CD1c-positive myeloid dendritic cell (primary cell): ENCODE measurements at regions not wholly inside any gene's neighbourhood (a gene's known extent, or its start where the extent isn't known, plus 50 kb on each side); places are given as distances from the start of the nearest gene placed in this dataset.
A peak's percentile ranks its signal among the peaks of the same experiment; 100 is the strongest.
"Not testable (repeated sequence)": the region's sequence is repeated elsewhere in the genome, so short reads cannot be mapped to it uniquely, and the experiment has no call there.

Experiments
- DNase-seq: peaks from one replicate; pipeline ENCODE4 v3.0.0-alpha.2; 2016; ENCODE audit errors: extremely low spot score

DNA sequence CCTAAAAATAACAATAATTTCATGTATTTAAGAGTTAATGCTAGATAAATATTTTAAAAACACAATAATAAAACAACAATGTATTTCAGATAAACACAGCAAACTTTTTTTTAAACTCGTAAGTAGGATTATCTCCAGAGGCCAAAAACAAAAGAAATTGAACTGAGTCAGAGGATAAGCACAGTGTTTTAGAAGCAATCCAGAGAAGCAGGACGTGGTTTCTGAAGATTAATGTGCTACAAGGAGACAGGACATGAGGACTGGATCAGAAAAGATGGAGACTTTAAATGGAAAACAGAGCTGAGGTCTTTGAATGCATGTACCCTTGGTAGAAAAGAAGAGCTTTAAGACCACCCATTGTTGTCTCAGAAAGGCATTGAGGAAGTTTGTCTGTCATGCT lies 491.2 kb upstream of the TLE4 start:
- DNase-seq: no peak

DNA sequence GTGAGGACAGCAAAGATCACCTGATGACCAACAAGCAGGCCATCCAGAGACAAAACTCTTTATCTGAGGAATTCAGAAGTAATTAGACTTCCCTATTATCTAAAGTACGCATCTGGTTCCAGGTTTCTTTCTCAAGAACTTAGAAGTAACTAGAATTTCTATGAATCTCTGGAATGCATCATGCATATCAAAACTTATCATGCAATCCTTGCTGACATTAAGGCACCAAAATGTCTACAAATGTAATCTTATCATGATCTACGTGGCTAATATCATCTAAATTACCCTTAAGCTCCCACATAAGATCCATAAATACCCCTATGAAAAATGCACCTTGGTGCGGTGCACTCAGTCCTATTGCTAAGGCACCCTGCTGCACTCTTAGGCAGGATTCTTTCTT lies 488.1 kb upstream of the TLE4 start:
- DNase-seq: no peak

DNA sequence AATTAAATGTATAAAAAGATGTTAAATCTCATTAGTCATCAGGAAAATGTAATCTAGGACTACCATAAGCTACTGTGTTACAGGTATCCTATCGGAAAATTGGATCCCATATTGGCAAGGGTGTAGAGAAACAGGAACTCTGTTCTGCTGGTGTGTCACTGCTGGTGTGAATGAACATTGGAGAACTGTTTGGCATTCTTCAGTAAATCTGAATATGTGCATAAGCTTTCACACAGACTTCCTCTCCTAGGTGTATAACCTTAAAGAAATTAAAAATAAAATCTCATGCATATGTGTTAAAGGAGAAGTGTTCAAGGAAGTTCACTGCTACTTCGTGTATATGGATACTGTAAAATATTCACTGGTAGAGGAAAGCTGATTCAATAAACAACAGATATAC lies 484.6 kb upstream of the TLE4 start:
- no peak for DNase-seq

DNA sequence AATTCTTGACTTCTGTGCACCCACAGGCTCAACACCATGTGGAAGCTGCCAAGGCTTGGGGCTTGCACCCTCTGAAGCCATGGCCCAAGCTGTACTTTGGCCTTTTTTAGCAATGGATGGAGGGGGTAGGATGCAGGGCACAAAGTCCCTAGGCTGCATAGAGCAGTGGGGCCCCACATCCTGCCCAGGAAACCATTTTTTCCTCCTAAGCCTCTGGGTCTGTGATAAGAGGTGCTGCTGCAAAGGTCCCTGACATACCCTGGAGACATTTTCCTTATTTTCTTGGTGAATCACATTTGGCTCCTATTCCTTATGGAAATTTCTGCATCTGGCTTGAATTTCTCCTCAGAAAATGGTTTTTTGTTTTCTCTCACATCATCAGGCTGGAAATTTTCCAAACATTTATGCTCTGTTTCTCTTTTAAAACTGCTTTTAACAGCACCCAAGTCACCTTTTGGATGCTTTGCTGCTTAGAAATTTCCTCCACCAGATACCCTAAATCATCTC lies 482.7 kb upstream of the TLE4 start:
- no peak for DNase-seq

DNA sequence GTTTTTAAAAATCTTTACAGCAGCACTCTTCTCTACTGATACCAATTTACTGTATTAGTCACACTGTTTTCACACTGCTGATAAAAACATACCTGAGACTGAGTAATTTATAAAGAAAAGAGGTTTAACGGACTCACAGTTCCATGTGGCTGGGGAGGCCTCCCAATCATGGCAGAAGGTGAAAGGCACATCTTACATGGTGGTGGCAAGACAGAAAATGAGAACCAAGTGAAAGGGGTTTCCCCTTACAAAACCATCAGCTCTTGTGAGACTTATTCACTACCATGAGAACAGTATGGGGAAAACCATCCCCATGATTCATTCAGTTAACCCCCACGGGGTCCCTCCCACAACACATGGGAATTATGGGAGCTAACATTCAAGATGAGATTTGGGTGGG lies 481.9 kb upstream of the TLE4 start:
- DNase-seq: not testable (repeated sequence)

DNA sequence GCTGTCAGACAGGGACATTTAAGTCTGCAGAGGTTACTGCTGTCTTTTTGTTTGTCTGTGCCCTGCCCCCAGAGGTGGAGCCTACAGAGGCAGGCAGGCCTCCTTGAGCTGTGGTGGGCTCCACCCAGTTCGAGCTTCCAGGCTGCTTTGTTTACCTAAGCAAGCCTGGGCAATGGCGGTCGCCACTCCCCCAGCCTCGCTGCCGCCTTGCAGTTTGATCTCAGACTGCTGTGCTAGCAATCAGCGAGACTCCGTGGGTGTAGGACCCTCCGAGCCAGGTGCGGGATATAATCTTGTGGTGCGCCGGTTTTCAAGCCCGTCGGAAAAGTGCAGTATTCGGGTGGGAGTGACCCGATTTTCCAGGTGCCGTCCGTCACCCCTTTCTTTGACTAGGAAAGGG lies 468.5 kb upstream of the TLE4 start:
- not testable (repeated sequence) for DNase-seq

DNA sequence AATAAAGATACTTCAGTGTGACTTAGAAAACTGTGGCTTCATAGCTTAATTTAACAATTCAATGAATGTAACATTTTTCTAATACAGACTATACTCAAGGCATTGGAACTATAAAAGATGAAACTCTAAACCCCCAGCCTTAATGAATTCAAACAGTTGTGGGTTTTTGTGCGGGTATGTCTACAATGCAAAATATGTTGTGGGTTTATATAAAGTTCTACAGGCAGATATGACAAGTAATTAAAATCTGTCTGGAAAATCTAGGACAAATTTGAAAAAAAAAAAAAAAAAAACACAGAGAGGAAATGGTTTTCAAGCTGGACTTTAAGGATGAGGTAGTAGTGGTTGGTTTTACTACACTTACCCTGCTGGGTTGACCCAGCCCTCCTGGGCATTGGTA lies 467.5 kb upstream of the TLE4 start:
- no peak for DNase-seq

DNA sequence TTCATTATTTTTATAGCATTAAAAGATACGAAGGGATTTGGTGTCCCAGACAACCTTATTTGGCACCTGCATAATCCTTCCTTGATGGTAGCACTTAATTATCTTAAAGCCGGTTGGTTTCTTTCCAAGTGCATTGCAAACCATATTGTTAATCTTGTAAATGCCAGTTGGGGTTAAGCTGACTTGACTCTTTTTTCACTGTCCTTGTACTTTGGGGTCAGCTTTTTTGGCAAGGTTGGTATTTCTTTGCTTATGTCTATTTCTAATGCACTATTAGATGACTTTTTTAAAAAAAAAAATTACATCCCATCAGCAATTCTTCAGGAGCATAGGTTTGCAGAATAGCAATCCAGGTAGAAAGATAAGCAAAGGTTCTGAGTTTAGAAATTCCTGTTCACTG lies 466.8 kb upstream of the TLE4 start:
- DNase-seq: no peak

DNA sequence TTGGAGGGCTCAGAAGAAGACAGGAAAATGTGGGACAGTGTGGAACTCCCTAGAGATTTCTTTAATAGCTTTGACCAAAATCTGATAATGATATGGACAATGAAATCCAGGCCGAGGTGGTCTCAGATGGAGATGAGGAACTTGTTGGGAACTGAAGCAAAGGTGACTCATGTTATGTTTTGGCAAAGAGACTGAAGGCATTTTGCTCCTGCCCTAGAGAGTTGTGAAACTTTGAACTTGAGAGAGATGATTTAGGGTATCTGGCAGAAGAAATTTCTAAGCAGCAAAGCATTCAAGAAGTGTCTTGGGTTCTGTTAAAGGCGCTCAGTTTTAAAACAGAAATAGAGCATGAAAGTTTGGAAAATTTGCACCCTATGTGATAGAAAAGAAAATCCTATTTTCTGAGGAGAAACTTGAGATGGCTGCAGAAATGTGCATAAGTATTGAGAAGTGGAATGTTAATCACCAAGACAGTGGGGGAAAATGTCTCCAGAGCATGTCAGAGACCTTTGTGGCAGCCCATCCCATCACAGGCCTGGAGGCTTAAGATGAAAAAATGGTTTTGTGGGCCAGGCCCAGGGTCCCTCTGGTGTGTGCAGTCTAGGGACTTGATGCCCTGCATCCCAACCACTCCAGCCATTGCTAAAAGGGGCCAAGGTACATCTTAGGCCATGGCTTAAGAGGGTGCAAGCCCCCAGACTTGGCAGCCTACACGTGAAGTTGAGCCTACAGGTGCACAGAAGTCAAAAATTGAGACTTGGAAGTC lies 463.7 kb upstream of the TLE4 start:
- no peak for DNase-seq

DNA sequence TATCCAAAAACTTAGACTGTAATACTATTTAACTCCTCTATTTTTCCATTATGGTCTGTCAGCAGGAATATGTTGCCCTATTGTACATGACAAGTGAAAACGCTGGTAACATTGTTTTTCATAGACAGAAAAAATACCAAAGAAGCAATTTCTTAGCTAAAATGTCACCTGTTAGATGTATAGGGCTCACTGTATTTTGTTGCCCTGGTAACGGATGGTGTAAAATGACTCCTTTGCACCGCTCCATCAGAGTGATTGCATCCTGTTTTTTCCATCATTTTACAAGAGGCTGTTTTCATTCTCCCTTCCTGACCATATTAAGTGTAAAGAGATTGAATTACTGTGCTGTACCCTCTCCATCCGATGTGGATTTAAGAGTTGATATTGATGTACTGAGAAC lies 460.1 kb upstream of the TLE4 start:
- no peak for DNase-seq

DNA sequence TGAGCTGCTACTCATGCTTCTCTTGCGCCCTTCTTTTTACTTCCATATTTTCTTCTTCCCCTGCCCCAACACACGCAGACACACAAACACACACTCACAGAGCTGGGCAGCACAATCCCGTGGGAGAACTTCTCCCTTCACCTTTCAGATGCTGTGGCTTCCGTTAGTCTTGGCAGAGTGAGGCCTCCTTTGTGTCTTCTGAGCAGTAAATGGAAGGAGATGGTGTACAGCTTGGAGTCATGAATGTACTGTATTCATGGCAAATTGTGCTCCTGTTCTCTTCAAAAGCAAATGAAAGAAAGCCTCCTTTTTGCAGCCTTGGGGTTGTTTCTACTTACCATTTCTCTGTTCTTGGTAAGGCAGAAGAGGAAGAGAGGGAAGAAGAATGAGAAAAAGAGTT lies 456.6 kb upstream of the TLE4 start:
- DNase-seq: no peak

DNA sequence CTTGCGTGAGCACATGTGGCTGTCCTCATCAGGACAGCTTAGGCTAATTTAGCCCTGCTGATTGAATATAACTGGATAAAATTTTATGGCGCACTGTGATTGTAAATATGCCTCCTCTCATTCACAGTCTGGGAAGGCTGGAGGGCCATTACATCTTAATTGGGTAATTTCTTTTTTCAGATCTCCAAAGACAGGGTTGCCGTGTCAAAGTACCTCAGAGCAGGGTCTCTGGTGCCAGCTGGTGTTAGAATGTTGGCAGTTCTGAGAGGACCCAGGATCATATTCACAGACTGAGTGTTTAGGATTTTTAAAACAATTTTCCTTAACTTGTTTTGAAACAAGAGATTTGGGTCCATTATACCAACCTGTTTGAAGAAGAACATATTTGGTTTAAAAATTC lies 455.7 kb upstream of the TLE4 start:
- DNase-seq: no peak

DNA sequence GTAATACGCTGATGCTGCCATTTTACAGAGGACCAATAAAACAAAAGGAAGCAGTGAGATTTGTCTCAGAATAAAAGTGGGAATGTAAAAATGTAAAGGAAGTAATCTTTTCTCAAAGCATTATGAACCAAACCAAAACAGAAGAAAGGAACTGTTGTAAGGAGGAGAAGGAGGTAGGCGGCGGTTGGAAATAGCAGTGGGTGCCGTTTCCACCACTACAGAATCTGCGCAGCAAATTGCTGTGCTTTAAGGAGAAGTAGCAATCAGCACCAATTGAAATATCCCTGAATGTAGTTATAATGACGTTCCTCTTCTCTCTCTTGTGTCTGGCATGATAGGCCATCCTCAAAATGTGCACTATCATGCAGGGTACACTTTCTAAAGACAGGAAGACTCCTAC lies 455.1 kb upstream of the TLE4 start:
- DNase-seq: no peak

DNA sequence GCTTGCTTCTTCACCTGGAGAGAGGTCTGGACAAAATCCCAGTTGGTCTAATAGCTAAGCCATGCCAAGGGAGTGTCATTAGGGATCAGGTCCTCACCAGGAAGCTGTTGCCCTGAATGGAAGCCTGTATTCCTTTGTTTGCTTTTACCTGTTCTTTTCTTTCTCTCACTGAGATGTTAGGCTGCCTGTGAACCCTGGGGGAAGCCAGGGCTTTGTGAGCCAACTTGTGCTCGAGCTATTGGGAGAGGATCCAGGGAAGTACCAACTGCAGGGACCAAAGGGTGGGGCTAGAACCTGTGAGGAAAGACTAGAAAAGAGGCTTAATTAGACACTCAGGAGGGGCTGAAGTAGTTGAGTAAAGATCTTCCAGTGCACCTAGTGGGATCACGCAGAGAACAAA lies 451.2 kb upstream of the TLE4 start:
- no peak for DNase-seq

DNA sequence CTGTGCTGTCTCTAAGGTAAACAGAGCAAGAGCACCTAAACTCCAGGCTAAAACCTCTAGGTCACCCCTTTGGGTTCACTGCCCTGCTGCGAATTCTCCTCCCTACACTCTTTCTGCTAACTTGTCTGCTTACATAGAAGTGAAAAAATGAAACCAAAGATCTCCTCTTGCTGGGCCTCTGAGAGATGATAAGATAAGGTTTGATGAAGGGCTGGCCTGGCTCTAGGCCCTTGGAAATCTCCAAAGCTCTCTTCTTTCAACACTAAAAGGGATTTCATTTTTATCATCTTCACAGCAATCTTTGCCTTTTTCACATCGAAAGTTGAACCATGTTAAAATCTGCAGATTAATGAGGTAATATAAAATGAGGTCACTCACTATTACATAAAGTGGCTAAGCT lies 450.8 kb upstream of the TLE4 start:
- no peak for DNase-seq

DNA sequence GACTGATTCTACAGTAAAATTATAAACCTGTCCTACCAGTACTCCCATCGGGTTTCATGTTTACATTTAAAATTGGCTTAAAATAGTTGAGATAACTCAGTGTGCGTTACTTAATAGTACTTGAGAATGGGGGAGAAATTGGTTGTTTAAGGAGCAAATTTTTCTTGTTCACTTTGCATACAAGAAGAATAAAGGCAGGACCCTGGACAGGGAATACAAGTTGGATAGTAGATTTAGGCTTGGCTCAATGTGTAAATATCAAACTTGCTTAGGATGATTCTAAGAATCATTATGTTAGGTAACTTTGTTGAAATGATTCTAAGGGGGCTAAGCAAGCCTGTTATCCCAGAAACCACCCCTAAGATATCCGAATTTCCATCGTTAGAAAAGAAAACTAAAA lies 448.4 kb upstream of the TLE4 start:
- DNase-seq: no peak

DNA sequence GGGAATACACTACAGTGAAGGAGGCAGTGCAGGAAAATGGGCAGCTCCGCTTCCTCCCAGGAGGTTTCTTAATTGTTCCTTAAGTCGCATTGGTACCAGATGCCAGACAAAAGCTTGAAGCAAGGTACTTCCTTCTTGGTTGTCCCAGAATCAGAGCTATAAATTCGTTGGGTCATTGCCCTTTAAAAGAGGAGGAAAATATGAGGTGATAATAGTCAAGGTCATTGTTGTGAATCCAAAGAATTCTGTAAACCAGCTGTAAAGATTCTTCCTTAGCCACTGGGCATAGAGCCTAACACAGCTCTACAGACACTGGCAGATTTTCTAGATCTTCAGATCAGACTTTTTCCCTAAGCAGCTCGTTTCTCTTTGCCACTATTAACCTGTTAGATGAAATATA lies 444.1 kb upstream of the TLE4 start:
- no peak for DNase-seq

DNA sequence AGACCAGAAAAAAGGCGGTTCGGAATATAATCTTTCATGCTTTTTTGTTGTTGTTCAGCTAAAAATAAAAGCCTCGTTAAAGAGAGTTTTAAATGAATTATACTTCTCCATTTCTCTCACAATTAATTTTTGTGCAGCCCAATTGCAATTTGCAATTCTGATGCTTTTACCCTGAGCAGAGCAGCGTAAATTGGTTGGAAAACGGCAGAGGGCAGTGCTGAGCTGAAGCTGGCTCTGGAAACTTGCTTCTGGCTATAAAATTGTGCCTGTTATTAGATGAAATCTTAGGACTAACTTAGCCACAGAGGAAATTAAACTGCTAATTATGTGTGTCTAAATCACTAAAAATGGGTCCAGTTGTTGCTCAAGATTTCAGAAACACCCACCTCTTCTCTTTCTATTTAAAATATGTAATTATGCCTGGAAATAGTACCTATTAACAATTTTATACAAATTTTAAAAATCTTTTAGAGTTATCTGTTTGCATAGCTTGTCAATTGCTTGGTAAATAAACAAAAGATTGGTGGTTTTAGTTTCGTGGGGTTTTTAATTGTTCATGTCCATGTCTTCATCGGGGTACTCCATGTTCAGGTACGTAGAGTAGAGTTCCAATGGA lies 441.8 kb upstream of the TLE4 start:
- peak; percentile 43 for DNase-seq

DNA sequence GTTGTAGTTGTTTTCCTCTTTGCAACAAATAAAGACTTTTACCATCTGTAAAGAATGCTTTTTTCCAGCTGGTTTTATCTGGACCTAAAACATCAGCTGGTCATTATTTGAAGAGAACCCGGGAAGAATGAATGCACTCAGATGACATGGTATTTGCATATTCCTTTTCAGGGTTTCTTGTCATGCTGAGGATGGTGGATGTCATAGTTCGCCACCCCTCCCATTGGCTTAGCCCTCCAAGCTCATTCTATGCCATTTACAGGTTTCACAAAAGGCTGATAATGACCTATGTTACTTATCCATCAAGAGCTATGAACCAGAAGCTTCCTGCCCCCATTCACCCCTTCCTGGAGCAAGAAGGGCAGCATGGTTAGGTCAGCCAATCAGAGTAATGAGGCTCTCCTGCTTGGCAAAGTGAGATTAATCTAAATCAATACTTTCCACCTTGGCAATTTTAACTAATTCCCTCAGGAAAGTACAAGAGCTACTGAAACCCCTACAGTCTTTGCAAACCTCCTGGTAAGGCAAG lies 440.5 kb upstream of the TLE4 start:
- no peak for DNase-seq

DNA sequence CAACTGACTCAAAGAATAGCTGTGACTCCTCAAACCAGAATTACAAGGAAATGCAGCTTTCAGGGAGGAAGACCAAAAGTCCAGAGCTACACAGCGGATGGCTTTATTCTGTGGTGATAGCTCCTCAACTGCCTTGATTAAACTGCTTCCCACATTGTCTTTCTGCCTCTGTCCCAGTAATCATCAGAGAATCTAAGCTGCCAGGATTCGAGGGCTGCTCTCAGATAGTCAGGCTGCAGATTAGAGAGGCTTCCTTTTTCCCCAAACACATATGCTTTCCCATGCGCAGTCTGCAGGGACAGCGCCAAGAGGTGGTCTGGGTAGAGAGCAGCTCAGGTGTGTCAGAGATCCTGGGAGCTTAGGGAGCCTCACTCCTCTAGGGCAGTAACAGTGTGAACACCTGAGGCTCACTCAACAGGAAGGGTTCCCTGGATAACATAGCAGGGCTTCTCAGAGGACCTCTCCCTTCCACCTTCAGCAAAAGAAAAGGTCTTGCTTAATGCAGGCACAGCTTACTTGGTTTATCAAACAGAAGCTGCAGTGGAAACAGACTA lies 439.9 kb upstream of the TLE4 start:
- DNase-seq: no peak

DNA sequence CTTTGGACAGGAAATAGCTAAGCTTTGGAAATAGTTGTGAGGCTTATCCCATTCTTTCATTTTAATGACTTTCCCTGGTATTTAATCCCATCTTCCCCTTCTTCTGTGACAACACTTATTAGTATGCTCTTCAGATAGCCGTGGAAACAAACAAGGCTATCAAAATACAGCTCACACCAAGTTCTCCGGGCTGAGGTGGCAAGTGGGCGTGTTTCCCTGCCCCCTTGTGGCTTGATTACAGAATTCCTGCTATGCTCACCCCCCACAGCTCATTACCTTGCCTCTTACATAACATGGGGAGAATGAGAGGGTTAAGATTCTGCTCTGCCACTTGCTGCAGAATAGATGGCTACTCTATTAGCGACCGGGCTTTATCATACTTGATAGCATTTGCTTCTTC lies 437.1 kb upstream of the TLE4 start:
- DNase-seq: no peak

DNA sequence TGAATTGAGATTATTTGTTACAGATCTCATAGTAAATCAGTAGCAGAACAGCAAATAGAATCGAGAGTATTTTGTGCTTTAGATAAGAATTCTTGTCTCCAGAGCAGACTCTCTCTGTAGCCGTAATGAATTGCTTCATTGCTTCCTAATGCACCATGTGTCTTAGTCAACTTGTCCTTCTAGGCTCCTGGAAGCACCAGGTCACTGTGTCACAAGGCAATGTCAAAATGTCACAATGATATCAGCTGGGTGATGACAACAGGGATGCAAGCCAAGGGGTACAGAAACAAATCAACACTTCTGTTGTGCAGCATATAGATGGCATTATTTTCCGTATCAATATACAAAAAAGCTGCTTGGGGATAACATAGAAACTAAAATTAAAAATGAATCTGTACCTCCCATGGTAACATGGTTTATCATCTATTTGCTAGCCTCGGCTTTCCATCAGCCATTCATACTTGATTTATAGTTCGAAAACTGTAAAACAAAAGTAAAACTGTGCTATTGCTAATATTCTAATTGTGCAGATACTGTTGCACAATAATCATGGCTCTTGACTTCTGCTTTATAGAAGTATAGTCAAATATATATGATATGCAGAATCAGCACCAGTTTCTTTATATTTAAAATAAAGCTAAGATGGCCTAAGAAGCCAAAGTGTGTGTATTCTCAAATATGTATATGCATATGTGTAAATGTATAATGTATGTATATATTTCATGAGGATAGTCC lies 435.9 kb upstream of the TLE4 start:
- DNase-seq: peak; percentile 21
